Stomach (tissue), 8 donors: ENCODE measurements at regions not wholly inside any gene's neighbourhood (a gene's known extent, or its start where the extent isn't known, plus 50 kb on each side); places are given as distances from the start of the nearest gene placed in this dataset.
A peak's percentile ranks its signal among the peaks of the same experiment; 100 is the strongest.

Experiments used
- DNase-seq, 2 donors: peaks; one replicate each; pipeline versions ENCODE4 v3.0.0 to v3.0.0-alpha.2; 2013 to 2019
- H3K27ac ChIP-seq, 5 donors: fragments of 200-600 bp in 4 of 5; sonication (generic) in 4 of 5; one replicate each; pipeline ENCODE4 v1.5.1; 2013 to 2019; ENCODE audit warnings: mild to moderate bottlenecking in 1 of 5, moderate library complexity in 1 of 5
- H3K27me3 ChIP-seq, 3 donors: fragments of 200-600 bp; sonication (generic); one replicate each; pipeline ENCODE4 v1.5.1; 2017 to 2019; ENCODE audit warnings: mixed run types in 1 of 3
- H3K36me3 ChIP-seq, 4 donors: fragments of 200-600 bp; sonication (generic); 1 replicate in 3 of 4; 2 replicates in 1 of 4; pipeline ENCODE4 v1.5.1; 2016 to 2019
- H3K4me1 ChIP-seq, 4 donors: fragments of 200-600 bp; sonication (generic); one replicate each; pipeline ENCODE4 v1.5.1; 2016 to 2019
- H3K4me3 ChIP-seq, 4 donors: fragments of 200-600 bp; sonication (generic) in 3 of 4; one replicate each; pipeline ENCODE4 v1.5.1; 2016 to 2019; ENCODE audit warnings: mild to moderate bottlenecking in 1 of 4
- H3K9me3 ChIP-seq, 4 donors: fragments of 200-600 bp; sonication (generic); one replicate each; pipeline ENCODE4 v1.5.1; 2016 to 2019
- CTCF ChIP-seq, 7 experiments: fragments of 450-650 bp in 4 of 7; fragments of 200-600 bp in 3 of 7; sonication (generic) in 3 of 7; IDR thresholded peaks; one replicate each; pipeline ENCODE4 v1.5.1; 2016 to 2019; ENCODE audit warnings: antibody characterized with exemption in 7 of 7, control low read depth in 2 of 7, mild to moderate bottlenecking in 1 of 7
- EP300 ChIP-seq: sonication (generic); formaldehyde crosslinking; IDR thresholded peaks from one replicate; pipeline ENCODE4 v1.6.1; 2017; ENCODE audit warnings: antibody characterized with exemption
- POLR2A ChIP-seq, 4 donors: fragments of 450-650 bp; IDR thresholded peaks; one replicate each; pipeline ENCODE4 v1.6.1; 2016; ENCODE audit warnings: antibody characterized with exemption in 4 of 4, control low read depth in 2 of 4, mild to moderate bottlenecking in 1 of 4, moderate library complexity in 1 of 4
- POLR2AphosphoS5 ChIP-seq, 3 donors: sonication (generic); formaldehyde crosslinking; IDR thresholded peaks; one replicate each; pipeline ENCODE4 v1.6.1; 2016; ENCODE audit warnings: antibody characterized with exemption in 3 of 3
- whole genome bisulfite sequencing, 5 donors: extraction: QIAGEN DNeasy Blood & Tissue Kit in 3 of 5; methylation state at CpG; one replicate each; pipeline versions ENCODE4 v1.1.5 to v1.1.7; 2013 to 2018; 5-methylcytosine and 5-hydroxymethylcytosine counted together
- intact Hi-C: fragments of 100-400 bp; cut with DNase I; formaldehyde crosslinking; loops from one replicate; pipeline ENCODE4 v1.15.1; 2023; ENCODE audit warnings: low total_unique reads
- donor health status: healthy with polysubstance abuse.
- donor health status: Bipolar disorder and iron deficiency.
- donor health status: healthy.

GRCh38 chr7:81887098-81888090 is 117.5 kb upstream of the HGF start:
- H3K4me1 ChIP-seq, result no peaks in the 10 kb centered on the region
- 65 to 79% (median 76%) methylated on average over 3 of the region's 3 CpGs for WGBS, 5 donors
- H3K4me3 ChIP-seq, result no peak overlapping the region
- no peak overlapping the region for H3K27ac ChIP-seq
- H3K9me3 ChIP-seq, result no peaks in the 10 kb centered on the region
- intact Hi-C loops, result no loop called here
- peak in 1 of 2 donors; percentile 4 for DNase-seq
- H3K36me3 ChIP-seq, result no peaks in the 10 kb centered on the region
- no peaks in the 10 kb centered on the region for H3K27me3 ChIP-seq
- TF ChIP-seq POLR2AphosphoS5 (IDR thresholded peaks at IDR 0.05) (no peak), POLR2A (IDR thresholded peaks at IDR 0.05) (no peak), EP300 (no peak), CTCF (IDR thresholded peaks at IDR 0.05) (no peak)

DNA sequence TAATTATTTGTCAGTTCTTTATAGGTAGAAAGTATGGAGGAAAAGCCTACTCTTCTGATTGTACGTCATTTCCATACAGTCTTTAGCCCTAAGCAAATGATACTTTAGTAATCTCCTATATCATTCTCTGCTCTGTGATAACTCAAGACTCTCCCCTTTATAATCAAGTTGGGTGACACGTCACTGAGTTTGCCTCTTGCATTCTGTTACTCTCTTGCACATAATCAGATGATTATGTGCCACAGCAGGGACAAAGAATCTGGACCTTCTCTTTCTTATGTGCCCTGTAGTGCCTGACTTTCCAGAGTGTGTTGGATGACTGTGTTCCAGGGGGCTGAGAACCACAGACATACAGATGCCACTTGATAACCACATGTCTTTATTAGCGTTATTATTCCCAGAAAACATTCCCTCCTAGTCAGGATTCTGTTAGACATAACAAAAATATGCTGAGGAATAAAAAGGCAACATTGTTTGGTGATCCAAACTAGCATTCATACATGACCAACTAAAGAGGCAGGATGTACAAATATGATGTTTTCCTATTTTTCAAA is 116.4 kb upstream of the HGF start:
- Histone ChIP-seq H3K4me1 (no peaks in the 10 kb centered on the region), H3K27ac (no peak overlapping the region), H3K4me3 (no peak overlapping the region), H3K36me3 (no peaks in the 10 kb centered on the region), H3K9me3 (no peaks in the 10 kb centered on the region), H3K27me3 (no peaks in the 10 kb centered on the region)
- intact Hi-C loops, result no loop called here
- 70 to 78% (median 75%) methylated on average over 3 of the region's 3 CpGs for WGBS, 5 donors
- TF ChIP-seq CTCF (IDR thresholded peaks at IDR 0.05) (no peak), EP300 (no peak), POLR2AphosphoS5 (IDR thresholded peaks at IDR 0.05) (no peak), POLR2A (IDR thresholded peaks at IDR 0.05) (no peak)
- no peak for DNase-seq

- no peaks in the 10 kb centered on the region for H3K9me3 ChIP-seq
- intact Hi-C loops, result no loop called here
- no peak overlapping the region for H3K4me3 ChIP-seq
- 78 to 90% (median 85%) methylated on average over 3 of the region's 3 CpGs for WGBS, 5 donors
- no peak overlapping the region for H3K27ac ChIP-seq
- no peaks in the 10 kb centered on the region for H3K4me1 ChIP-seq
- no peak for TF ChIP-seq CTCF (IDR thresholded peaks at IDR 0.05)
- DNase-seq, result no peak
- H3K27me3 ChIP-seq, result no peaks in the 10 kb centered on the region
- no peaks in the 10 kb centered on the region for H3K36me3 ChIP-seq
Measured at GRCh38 chr7:81884817-81885216, 115.0 kb upstream of the HGF start.

GRCh38 chr7:81883801-81884393 is 114.0 kb upstream of the HGF start:
- no peak overlapping the region for H3K27ac ChIP-seq
- no peaks in the 10 kb centered on the region for H3K36me3 ChIP-seq
- no peaks in the 10 kb centered on the region for H3K27me3 ChIP-seq
- TF ChIP-seq POLR2A (IDR thresholded peaks at IDR 0.05) (no peak), EP300 (no peak)
- H3K4me3 ChIP-seq, result no peak overlapping the region
- no peaks in the 10 kb centered on the region for H3K9me3 ChIP-seq
- 84 to 91% (median 91%) methylated on average over 7 of the region's 7 CpGs for WGBS, 5 donors
- no peaks in the 10 kb centered on the region for H3K4me1 ChIP-seq
- no peak for DNase-seq
- intact Hi-C loops, result no loop called here
